Fibroblast of the aortic adventitia (primary cell): ENCODE measurements at regions not wholly inside any gene's neighbourhood (a gene's known extent, or its start where the extent isn't known, plus 50 kb on each side); places are given as distances from the start of the nearest gene placed in this dataset.
"Not testable (repeated sequence)": the region's sequence is repeated elsewhere in the genome, so short reads cannot be mapped to it uniquely, and the experiment has no call there.

Experiments used
- DNase-seq: peaks from one replicate; pipeline ENCODE4 v3.0.0-alpha.2; 2010; ENCODE audit warnings: low read depth
- H3K4me3 ChIP-seq: 2 replicates; pipeline ENCODE4 v1.5.1; 2011; ENCODE audit warnings: low read depth, mild to moderate bottlenecking, control low read depth, low read length, moderate library complexity
- TF ChIP-seq, protein P1 (sequence below): IDR thresholded peaks from 2 replicates; pipeline ENCODE4 v1.5.1; 2011; ENCODE audit warnings: mild to moderate bottlenecking, low read length, control low read depth, inconsistent platforms; ENCODE audit not compliant: insufficient read depth

DNA sequence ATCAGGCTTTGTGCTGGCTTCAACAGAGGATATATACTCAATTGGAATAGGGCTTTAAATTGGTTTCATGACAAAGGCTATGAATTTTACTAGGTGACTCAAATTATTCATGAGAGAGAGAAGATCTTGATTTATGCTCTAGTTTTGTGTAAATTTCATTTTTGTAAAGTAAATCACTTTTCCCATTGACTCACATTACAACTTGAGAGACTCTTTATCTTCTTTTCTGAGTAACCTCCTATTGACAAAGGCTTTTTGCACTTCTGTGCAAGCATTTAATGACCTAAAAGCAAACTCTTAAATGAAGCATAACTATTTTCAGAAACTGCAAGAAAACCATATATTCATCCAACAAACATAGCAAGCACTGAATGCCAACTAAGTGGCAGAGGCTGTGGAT is 98.5 kb upstream of the RHOBTB1 start:
- no peak for DNase-seq
- H3K4me3 ChIP-seq: no peak overlapping the region

DNA sequence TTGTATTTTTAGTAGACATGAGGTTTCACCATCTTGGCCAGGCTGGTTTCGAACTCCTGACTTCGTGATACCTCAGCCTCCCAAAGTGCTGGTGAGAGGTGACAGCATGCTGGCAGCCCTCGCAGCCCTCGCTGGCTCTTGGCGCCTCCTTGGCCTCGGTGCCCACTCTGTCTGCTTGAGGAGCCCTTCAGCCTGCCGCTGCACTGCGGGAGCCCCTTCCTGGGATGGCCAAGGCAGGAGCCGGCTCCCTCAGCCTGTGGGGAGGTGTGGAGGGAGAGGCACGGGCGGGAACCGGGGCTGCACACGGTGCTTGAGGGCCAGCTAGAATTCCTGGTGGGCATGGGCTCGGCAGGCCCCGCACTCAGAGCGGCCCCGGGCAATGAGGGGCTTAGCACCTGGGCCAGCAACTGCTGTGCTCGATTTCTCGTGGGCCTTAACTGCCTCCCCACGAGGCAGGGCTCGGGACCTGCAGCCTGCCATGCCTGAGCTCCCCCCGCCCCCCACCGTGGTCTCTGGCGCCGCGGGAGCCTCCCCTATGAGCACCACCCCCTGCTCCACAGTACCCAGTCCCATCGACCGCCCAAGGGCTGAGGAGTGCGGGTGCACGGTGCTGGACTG is 96.5 kb upstream of the RHOBTB1 start:
- TF ChIP-seq, protein P1, sequence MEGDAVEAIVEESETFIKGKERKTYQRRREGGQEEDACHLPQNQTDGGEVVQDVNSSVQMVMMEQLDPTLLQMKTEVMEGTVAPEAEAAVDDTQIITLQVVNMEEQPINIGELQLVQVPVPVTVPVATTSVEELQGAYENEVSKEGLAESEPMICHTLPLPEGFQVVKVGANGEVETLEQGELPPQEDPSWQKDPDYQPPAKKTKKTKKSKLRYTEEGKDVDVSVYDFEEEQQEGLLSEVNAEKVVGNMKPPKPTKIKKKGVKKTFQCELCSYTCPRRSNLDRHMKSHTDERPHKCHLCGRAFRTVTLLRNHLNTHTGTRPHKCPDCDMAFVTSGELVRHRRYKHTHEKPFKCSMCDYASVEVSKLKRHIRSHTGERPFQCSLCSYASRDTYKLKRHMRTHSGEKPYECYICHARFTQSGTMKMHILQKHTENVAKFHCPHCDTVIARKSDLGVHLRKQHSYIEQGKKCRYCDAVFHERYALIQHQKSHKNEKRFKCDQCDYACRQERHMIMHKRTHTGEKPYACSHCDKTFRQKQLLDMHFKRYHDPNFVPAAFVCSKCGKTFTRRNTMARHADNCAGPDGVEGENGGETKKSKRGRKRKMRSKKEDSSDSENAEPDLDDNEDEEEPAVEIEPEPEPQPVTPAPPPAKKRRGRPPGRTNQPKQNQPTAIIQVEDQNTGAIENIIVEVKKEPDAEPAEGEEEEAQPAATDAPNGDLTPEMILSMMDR: no peak
- no peak overlapping the region for H3K4me3 ChIP-seq
- no peak for DNase-seq

More for the DNA sequence above, 98.5 kb upstream of the RHOBTB1 start:
- TF ChIP-seq, protein P1: no peak

DNA sequence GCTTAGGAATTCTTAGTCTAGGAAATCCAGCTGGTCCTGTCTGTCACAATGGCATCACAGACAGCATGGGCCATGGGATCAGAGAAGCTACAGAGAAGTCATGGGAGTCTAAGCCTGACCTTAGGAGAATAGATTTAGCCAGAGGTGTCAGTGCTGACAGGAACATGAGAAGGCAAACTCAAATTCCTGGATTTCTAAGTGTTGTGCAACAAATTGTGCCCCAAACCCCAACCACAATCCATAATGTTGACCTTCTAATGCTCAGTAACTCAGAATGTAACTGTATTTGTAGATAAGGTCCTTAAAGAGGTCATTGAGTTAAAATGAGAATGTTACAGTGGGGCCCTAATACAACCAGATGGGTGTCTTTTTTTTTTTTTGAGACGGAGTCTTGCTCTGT is 95.9 kb upstream of the RHOBTB1 start:
- TF ChIP-seq, protein P1: no peak
- DNase-seq: no peak
- H3K4me3 ChIP-seq: no peak overlapping the region

DNA sequence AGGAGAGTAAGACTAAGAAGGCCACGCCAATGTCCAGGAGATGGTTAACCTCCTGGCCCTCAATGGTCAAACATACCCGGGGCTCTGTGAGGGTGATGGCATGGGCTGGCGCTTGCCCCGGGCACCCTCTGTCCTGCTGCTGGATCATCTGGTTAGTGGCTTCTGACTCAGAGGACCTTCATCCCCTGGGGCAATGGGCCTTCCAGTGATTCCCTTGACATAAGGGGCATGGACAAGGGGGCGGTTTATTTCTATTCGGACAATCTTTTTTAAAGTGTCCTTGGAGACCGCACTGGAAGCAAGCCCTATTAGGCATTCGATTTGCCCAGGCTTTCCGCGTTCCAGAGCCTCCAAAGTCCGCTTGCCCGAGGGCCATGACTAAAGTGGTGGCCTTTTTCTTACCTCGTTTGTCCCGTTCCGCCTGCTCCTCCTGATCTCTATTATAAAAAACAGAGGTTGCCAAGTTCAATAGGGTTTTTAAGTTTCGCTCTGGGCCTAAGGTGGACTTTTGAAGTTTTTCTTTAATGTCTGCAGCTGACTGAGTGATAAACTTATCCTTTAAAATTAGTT is 93.4 kb upstream of the RHOBTB1 start:
- not testable (repeated sequence) for DNase-seq, H3K4me3 ChIP-seq

DNA sequence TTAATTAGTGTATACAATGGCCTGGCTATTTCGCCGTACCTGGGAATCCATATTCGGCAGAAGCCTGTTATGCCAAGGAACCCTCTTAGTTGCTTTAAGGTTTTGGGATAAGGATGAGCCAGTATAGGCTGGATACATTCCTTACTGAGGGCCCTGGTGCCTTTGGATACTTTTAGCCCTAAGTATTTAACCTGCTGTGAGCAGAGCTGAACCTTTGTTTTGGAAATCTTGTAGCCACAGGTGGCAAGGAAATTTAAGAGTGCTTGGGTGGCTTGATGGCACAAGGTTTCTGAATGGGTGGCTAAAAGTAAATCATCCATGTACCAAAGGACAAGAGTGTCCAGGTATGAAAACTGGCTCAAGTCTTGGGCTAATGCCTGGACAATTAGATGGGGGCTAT is 92.2 kb upstream of the RHOBTB1 start:
- not testable (repeated sequence) for H3K4me3 ChIP-seq, DNase-seq

DNA sequence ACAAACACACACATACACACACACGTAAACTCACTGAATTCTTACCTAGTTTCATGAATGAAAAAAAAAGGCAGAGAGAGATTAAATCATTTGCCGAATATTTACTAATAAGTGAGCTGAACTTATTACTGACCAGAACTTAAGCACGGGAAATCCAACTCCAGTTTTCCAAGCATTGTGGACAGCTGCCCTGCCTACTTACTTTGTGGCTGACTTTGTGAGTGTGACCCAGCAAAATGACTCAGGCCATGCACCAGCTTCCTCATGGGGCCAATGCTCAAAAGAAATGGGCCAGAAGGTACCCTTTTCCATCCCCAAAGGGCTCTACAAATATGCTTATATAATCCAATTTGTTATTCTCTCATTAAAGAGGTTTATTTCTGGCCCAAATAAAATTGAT is 87.4 kb upstream of the RHOBTB1 start:
- DNase-seq: no peak
- TF ChIP-seq, protein P1: no peak
- no peak overlapping the region for H3K4me3 ChIP-seq

DNA sequence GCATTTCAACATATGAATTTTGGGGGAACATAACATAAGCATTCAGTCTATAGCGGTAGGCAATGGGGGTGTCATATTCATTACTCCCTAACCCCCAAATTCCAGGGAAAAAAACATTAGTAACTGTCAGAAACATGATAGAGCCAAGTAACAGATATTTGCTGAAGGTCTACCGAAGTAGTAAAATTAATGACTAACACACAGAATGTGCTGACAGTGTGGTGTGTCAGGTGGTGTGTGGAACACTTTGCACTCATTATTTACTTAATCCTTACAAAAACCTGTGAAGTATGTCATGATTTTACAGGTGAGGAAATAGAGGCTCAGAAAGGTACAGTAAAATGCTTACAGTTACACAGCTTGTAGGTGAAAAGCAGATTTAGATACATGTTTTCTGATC is 85.4 kb upstream of the RHOBTB1 start:
- H3K4me3 ChIP-seq: no peak overlapping the region
- DNase-seq: no peak
- TF ChIP-seq, protein P1: no peak

DNA sequence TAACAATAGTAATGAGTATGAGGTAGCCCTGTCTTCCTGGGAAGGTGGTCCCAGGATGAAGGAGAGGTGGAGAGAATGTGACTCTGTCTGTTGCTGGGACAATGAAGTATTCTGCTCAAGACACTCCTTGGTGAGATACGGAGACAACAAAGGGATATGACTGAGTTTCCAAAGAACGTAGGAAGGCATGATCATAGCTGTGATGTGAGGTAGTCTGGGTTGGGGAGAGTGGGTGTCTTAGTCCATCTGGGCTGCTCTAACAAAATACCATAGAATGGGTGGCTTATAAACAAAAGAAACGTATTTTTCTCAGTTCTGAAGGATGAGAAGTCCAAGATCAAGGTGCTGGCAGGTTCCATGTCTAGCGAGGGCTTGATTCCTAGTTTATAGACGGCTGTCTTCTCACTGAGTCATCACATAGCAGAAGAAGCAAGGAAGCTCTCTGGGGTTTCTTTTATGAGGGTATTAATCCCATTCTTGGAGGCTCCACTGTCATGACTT is 84.9 kb upstream of the RHOBTB1 start:
- TF ChIP-seq, protein P1: no peak
- peak; percentile 10 for DNase-seq
- no peak overlapping the region for H3K4me3 ChIP-seq
